HCT116 (cell line): ENCODE measurements at regions not wholly inside any gene's neighbourhood (a gene's known extent, or its start where the extent isn't known, plus 50 kb on each side); places are given as distances from the start of the nearest gene placed in this dataset.

Experiments used
- ATAC-seq: fragments of 200-7000 bp; cut with Tn5 transposase; 2 replicates; pipeline ENCODE4 v1.9.1; 2020; ENCODE audit warnings: mild to moderate bottlenecking, moderate library complexity
- BruUV-seq: library from RNA; stranded (reverse); fragments of 400-500 nt; replicated peaks from 2 replicates; lab custom pipeline; 2021; lab: Mats Ljungman, UMichigan
- CTCF ChIA-PET: fragments of 300-600 bp; sonication (Branson Sonifier 250); formaldehyde crosslinking; loops from one replicate; lab custom pipeline; 2021; ENCODE audit warnings: antibody characterized with exemption; lab: Charles Lee
- POLR2A ChIA-PET: fragments of 300-600, 350-600 bp; sonication (Branson Sonifier 250); formaldehyde crosslinking; loops from one replicate; lab custom pipeline; 2021; ENCODE audit warnings: antibody characterized with exemption; lab: Charles Lee
- RAD21 ChIA-PET, 2 experiments: fragments of 300-600 bp; sonication (Branson Sonifier 250); formaldehyde crosslinking; loops; one replicate each; lab custom pipeline; 2023; ENCODE audit warnings: low total read pairs in 2 of 2; ENCODE audit not compliant: uncharacterized antibody in 2 of 2, unreplicated experiment in 2 of 2, low non-redundant PET in 1 of 2; lab: Charles Lee
- DNase-seq: peaks from one replicate; pipeline ENCODE4 v3.0.0-alpha.2; 2010; ENCODE audit warnings: low read depth, low spot score
- H2AFZ ChIP-seq: fragments of 200-600 bp; shearing (Covaris generic), sonication (generic); 2 replicates; pipeline ENCODE4 v1.6.1; 2017; ENCODE audit warnings: low read depth, mixed run types, mixed read lengths, antibody characterized with exemption, low read length; ENCODE audit not compliant: poor library complexity, severe bottlenecking
- H3K27ac ChIP-seq: 2 replicates; pipeline ENCODE4 v1.5.1; 2012; ENCODE audit warnings: low read depth, low read length
- H3K27me3 ChIP-seq: fragments of 200-600 bp; sonication (generic); 2 replicates; pipeline ENCODE4 v1.6.1; 2016; ENCODE audit warnings: mixed run types, low read length, mixed read lengths; ENCODE audit not compliant: insufficient read depth
- H3K36me3 ChIP-seq, 2 experiments: fragments of 200-500 bp in 1 of 2; fragments of 200-600 bp in 1 of 2; sonication (Bioruptor generic) in 1 of 2; sonication (generic) in 1 of 2; 2 replicates each; pipeline versions ENCODE4 v1.5.1 to v1.6.1; 2014 to 2016; ENCODE audit warnings: low read length in 2 of 2, inconsistent platforms in 1 of 2, mixed read lengths in 1 of 2, mixed run types in 1 of 2; ENCODE audit not compliant: insufficient read depth in 2 of 2, control insufficient read depth in 1 of 2
- H3K4me1 ChIP-seq, 2 experiments: fragments of 200-600 bp in 1 of 2; sonication (generic) in 1 of 2; 2 replicates each; pipeline versions ENCODE4 v1.5.1 to v1.6.1; 2012 to 2017; ENCODE audit warnings: low read length in 2 of 2, inconsistent platforms in 1 of 2, mild to moderate bottlenecking in 1 of 2, mixed read lengths in 1 of 2, mixed run types in 1 of 2, moderate library complexity in 1 of 2; ENCODE audit not compliant: insufficient read depth in 2 of 2, control insufficient read depth in 1 of 2
- H3K4me2 ChIP-seq: fragments of 200-600 bp; sonication (generic); 2 replicates; pipeline ENCODE4 v1.6.1; 2017; ENCODE audit warnings: mixed run types, low read length, mixed read lengths
- H3K4me3 ChIP-seq, 2 experiments: fragments of 200-600 bp in 1 of 2; sonication (generic) in 1 of 2; replicated peaks in 1 of 2; 2 replicates each; pipeline ENCODE4 v1.5.1; 2011 to 2016; ENCODE audit warnings: low read length in 2 of 2, control low read depth in 1 of 2, low read depth in 1 of 2, mild to moderate bottlenecking in 1 of 2, mixed read lengths in 1 of 2, mixed run types in 1 of 2
- H3K79me2 ChIP-seq: fragments of 200-600 bp; sonication (generic); 2 replicates; pipeline ENCODE4 v1.6.1; 2017; ENCODE audit warnings: mild to moderate bottlenecking, mixed run types, low read length, moderate library complexity, mixed read lengths; ENCODE audit not compliant: insufficient read depth
- H3K9ac ChIP-seq: fragments of 200-600 bp; sonication (generic); 2 replicates; pipeline ENCODE4 v1.6.1; 2016; ENCODE audit warnings: low read length, mixed read lengths
- H3K9me2 ChIP-seq: fragments of 200-600 bp; sonication (generic), shearing (Covaris generic); 2 replicates; pipeline ENCODE4 v1.6.1; 2017; ENCODE audit warnings: mixed run types, mild to moderate bottlenecking, moderate library complexity; ENCODE audit not compliant: insufficient read depth
- H3K9me3 ChIP-seq, 2 experiments: fragments of 200-500 bp in 1 of 2; fragments of 200-600 bp in 1 of 2; sonication (Bioruptor generic) in 1 of 2; sonication (generic) in 1 of 2; 2 replicates each; pipeline ENCODE4 v1.6.1; 2014 to 2017; ENCODE audit warnings: low read length in 2 of 2, mixed read lengths in 2 of 2, inconsistent platforms in 1 of 2, low read depth in 1 of 2, mild to moderate bottlenecking in 1 of 2, mixed run types in 1 of 2, moderate library complexity in 1 of 2; ENCODE audit not compliant: control insufficient read depth in 1 of 2, insufficient read depth in 1 of 2
- H4K20me1 ChIP-seq: fragments of 200-600 bp; sonication (generic), shearing (Covaris generic); 2 replicates; pipeline ENCODE4 v1.6.1; 2017; ENCODE audit warnings: mixed run types, mild to moderate bottlenecking, moderate library complexity; ENCODE audit not compliant: insufficient read depth
- ATF3 ChIP-seq: IDR thresholded peaks from 2 replicates; pipeline ENCODE4 v1.6.1; 2012
- CBX3 ChIP-seq: IDR thresholded peaks from 2 replicates; pipeline ENCODE4 v1.6.1; 2012; ENCODE audit warnings: low read depth
- CEBPB ChIP-seq: IDR thresholded peaks from 2 replicates; pipeline ENCODE4 v1.6.1; 2012; ENCODE audit warnings: low read depth
- CTCF ChIP-seq, 3 experiments: fragments of 200-600 bp in 1 of 3; sonication (generic) in 1 of 3; IDR thresholded peaks in 2 of 3; conservative IDR thresholded peaks in 1 of 3; 2 replicates each; pipeline ENCODE4 v1.5.1; 2012 to 2017; ENCODE audit warnings: low read depth in 2 of 3, low read length in 2 of 3, antibody characterized with exemption in 1 of 3, borderline replicate concordance in 1 of 3, control low read depth in 1 of 3, mild to moderate bottlenecking in 1 of 3, mixed read lengths in 1 of 3, mixed run types in 1 of 3, moderate library complexity in 1 of 3; ENCODE audit not compliant: insufficient read depth in 1 of 3
- MAX ChIP-seq: IDR thresholded peaks from 2 replicates; pipeline ENCODE4 v1.6.1; 2012
- POLR2A ChIP-seq: IDR thresholded peaks from 2 replicates; pipeline ENCODE4 v1.7.0; 2011; ENCODE audit warnings: borderline replicate concordance; ENCODE audit not compliant: insufficient read depth, insufficient read length; ENCODE audit errors: extremely low read depth
- RAD21 ChIP-seq: IDR thresholded peaks from 2 replicates; pipeline ENCODE4 v1.6.1; 2012; ENCODE audit warnings: low read depth, mild to moderate bottlenecking
- SIN3A ChIP-seq: IDR thresholded peaks from 2 replicates; pipeline ENCODE4 v1.6.1; 2012; ENCODE audit warnings: low read depth
- ZNF274 ChIP-seq: fragments of 200-500 bp; sonication (Bioruptor generic); IDR thresholded peaks from 2 replicates; pipeline ENCODE4 v1.6.1; 2014; ENCODE audit warnings: mild to moderate bottlenecking, low read depth, low read length, inconsistent platforms
- intact Hi-C: fragments of 100-400 bp; cut with micrococcal nuclease; formaldehyde crosslinking; loops from 2 replicates; pipeline ENCODE4 v1.10.0; 2022

- Histone ChIP-seq H3K9me3 (0 out of 4 replicates have a peak, but pooled peaks cover 3 to 6% of the 10 kb centered on the region in 2 experiments), H3K4me1 (no peaks in the 10 kb centered on the region), H4K20me1 (no peaks in the 10 kb centered on the region), H3K36me3 (no peaks in the 10 kb centered on the region), H3K4me3 (no peak overlapping the region), H3K27ac (no peak overlapping the region), H3K4me2 (no peak overlapping the region), H3K9ac (no peak overlapping the region), H3K9me2 (no peaks in the 10 kb centered on the region), H3K27me3 (no peaks in the 10 kb centered on the region), H3K79me2 (no peaks in the 10 kb centered on the region), H2AFZ (no peak overlapping the region)
- ChIA-PET POLR2A (no interaction called here), CTCF (no interaction called here), RAD21 (no interaction called here)
- no TSS peak for BruUV-seq
- TF ChIP-seq POLR2A, result no peak
- peak in 2 of 3 experiments; percentile 23 to 42; a peak in 3 of 6 replicates for TF ChIP-seq CTCF (IDR thresholded peaks at IDR 0.05 in 2 of 3, conservative IDR thresholded peaks at IDR 0.05 in 1 of 3; ENCODE audit: borderline replicate concordance in 1 of 3, insufficient read depth in 1 of 3, low read depth in 2 of 3, low read length in 2 of 3)
- TF ChIP-seq ATF3, result no peak
- TF ChIP-seq RAD21, result no peak
- TF ChIP-seq CBX3, result no peak
- TF ChIP-seq MAX, result no peak
- TF ChIP-seq SIN3A, result no peak
- TF ChIP-seq ZNF274, result no peak
- no peak for TF ChIP-seq CEBPB
- DNase-seq (no peak), ATAC-seq (no peak)
- intact Hi-C loops, result loop anchor here (5.0 kb wide), 1 partner anchor 1876 kb away; no protein-coding TSS in a partner anchor
Observed at GRCh38 chr3:90092994-90093393, 985.6 kb downstream of the EPHA3 start.
